Naive B cell (primary cell): ENCODE measurements at regions not wholly inside any gene's neighbourhood (a gene's known extent, or its start where the extent isn't known, plus 50 kb on each side); places are given as distances from the start of the nearest gene placed in this dataset.

Experiments used
- ATAC-seq, 2 donors: fragments of 150-1000 bp; cut with Tn5 transposase; 2 replicates each; pipeline ENCODE4 v1.10.0; 2021; ENCODE audit warnings: low read depth in 2 of 2, mild to moderate bottlenecking in 2 of 2, moderate library complexity in 2 of 2
- DNase-seq: peaks from one replicate; pipeline ENCODE4 v3.0.0; 2022
- H3K27ac Mint-ChIP-seq, 6 donors: one replicate each; pipeline ENCODE4 v1.8.0; 2020 to 2022; ENCODE audit warnings: mild to moderate bottlenecking in 6 of 6, mixed read lengths in 6 of 6, moderate library complexity in 5 of 6, inconsistent platforms in 2 of 6
- H3K27me3 Mint-ChIP-seq, 3 donors: one replicate each; pipeline ENCODE4 v1.8.0; 2021 to 2022; ENCODE audit warnings: mixed read lengths in 3 of 3, mild to moderate bottlenecking in 1 of 3
- H3K36me3 Mint-ChIP-seq, 2 donors: one replicate each; pipeline ENCODE4 v1.8.0; 2020 to 2022; ENCODE audit warnings: mixed read lengths in 2 of 2, inconsistent platforms in 1 of 2, mild to moderate bottlenecking in 1 of 2
- H3K4me1 Mint-ChIP-seq, 3 donors: one replicate each; pipeline ENCODE4 v1.8.0; 2020 to 2022; ENCODE audit warnings: mixed read lengths in 3 of 3, inconsistent platforms in 1 of 3, mild to moderate bottlenecking in 1 of 3, moderate library complexity in 1 of 3
- H3K4me3 Mint-ChIP-seq, 8 donors: one replicate each; pipeline ENCODE4 v1.8.0; 2020 to 2022; ENCODE audit warnings: mild to moderate bottlenecking in 8 of 8, mixed read lengths in 8 of 8, moderate library complexity in 8 of 8, inconsistent platforms in 2 of 8
- H3K9me3 Mint-ChIP-seq, 7 donors: one replicate each; pipeline ENCODE4 v1.8.0; 2020 to 2022; ENCODE audit warnings: mixed read lengths in 7 of 7, mild to moderate bottlenecking in 5 of 7, inconsistent platforms in 2 of 7, moderate library complexity in 1 of 7

GRCh38 chr15:95644100-95644875, 686.2 kb upstream of the NR2F2 start:
- Mint-ChIP-seq H3K36me3 (no peaks in the 10 kb centered on the region), H3K4me3 (no peak overlapping the region), H3K9me3 (peaks cover 0 to 7% (median 0%) of the 10 kb centered on the region in 7 donors), H3K27me3 (no peaks in the 10 kb centered on the region), H3K27ac (no peak overlapping the region), H3K4me1 (no peaks in the 10 kb centered on the region)
- ATAC-seq (no peak), DNase-seq (no peak)

GRCh38 chr15:95645791-95646338, 684.6 kb upstream of the NR2F2 start:
- H3K27ac Mint-ChIP-seq, result no peak overlapping the region
- ATAC-seq (no peak), DNase-seq (no peak)
- H3K4me3 Mint-ChIP-seq, result peak overlapping the region in 1 of 8 donors; percentile 5
- no peaks in the 10 kb centered on the region for H3K27me3 Mint-ChIP-seq
- no peaks in the 10 kb centered on the region for H3K4me1 Mint-ChIP-seq
- H3K36me3 Mint-ChIP-seq, result no peaks in the 10 kb centered on the region
- H3K9me3 Mint-ChIP-seq, result peaks cover 0 to 7% (median 0%) of the 10 kb centered on the region in 7 donors

DNA sequence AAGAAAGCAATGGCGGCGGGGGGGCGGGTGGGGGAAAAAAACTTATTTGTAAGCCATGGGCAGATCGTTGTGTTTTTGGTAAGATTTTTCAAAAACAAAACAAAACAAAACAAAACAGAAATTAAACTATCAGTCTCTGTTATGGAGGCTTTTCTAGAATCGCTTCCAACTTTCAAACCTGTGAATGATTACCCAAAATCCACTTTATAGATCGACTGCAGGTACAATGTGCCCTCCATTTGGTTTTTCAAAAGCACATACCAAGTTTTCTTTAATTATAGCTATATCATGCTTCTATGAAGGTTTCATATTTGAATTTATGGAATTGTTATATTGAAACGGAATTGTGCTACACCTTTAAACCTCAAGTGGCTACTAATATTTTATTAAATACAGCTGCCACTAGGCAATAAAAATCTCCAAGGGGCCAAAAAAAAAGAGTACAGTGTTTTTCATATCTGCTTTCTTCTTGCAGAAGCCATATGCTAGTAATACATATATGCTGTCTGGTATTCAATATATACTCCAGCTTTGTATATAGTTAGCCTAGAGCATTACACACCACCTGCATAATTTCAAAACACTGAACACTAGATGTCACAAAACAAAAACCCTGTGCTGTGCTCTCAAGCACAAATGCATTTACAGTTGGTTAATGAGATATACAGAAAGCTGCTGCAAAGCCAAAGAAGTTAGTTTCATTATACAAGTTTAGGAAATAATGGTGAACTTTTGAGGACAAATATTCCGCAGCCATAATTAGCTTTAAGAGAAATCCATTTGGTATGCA, 683.8 kb upstream of the NR2F2 start:
- Mint-ChIP-seq H3K4me3 (no peak overlapping the region), H3K36me3 (no peaks in the 10 kb centered on the region), H3K9me3 (peaks cover 0 to 7% (median 0%) of the 10 kb centered on the region in 7 donors), H3K4me1 (no peaks in the 10 kb centered on the region), H3K27ac (no peak overlapping the region), H3K27me3 (no peaks in the 10 kb centered on the region)
- DNase-seq (no peak), ATAC-seq (no peak)

DNA sequence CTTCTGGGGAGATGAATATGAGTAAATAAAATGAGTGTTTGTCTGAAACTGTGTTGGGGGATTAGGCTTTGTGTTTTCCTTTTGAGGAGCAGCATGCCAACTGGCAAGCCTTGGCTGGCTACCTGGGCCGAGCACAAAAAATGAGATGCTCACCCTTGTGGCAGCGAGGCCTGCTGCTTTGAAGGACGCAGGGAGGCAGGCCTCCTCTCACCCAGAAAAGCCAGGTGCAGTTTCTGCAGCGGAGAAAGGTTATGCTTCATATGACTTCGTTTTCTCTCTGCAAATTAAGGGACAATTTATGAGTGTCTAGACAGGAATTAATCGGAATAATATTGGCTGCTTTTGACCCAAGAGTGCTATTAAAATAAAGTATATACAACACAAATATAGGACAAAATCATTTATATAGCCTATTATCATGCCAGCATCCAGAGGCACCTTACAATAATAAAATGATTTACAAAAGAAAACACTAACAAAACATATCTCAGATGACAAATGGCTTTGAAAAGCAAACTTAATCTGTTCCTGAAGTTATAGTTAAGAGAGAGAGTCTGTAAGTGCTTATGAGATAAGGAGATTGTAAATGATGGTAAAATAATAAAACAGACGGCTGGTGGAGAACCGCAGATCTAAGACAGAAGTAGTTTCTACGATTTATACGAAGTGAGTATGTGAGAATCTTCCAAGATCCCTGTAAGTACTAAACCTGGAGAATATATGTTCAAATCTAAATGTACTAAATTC, 682.8 kb upstream of the NR2F2 start:
- H3K36me3 Mint-ChIP-seq, result no peaks in the 10 kb centered on the region
- H3K27me3 Mint-ChIP-seq, result no peaks in the 10 kb centered on the region
- H3K9me3 Mint-ChIP-seq, result peaks cover 0 to 7% (median 0%) of the 10 kb centered on the region in 7 donors
- DNase-seq (no peak), ATAC-seq (no peak)
- no peaks in the 10 kb centered on the region for H3K4me1 Mint-ChIP-seq
- no peak overlapping the region for H3K27ac Mint-ChIP-seq
- H3K4me3 Mint-ChIP-seq, result no peak overlapping the region

DNA sequence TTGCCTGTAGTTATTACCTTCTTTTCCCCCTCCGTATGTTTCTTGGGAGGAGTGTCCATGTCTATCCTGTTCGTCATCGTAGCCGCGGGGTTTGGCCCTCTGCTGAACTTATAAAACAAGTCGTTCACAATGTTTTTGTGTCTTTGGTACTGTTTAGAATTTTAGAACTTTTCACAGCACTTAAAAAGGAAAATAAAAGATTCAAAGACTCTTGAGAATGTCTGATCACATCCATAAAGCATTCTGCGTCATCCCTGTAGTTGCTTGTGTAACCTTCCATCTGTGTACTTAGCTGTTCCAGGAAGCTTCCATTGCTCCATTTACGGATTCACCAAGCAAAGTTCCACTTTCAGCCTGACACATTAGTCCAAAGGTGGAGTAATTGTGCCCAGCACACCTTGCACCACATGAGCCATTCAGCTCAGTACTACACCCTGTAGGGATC, 677.1 kb upstream of the NR2F2 start:
- no peak overlapping the region for H3K27ac Mint-ChIP-seq
- H3K27me3 Mint-ChIP-seq, result no peaks in the 10 kb centered on the region
- H3K36me3 Mint-ChIP-seq, result no peaks in the 10 kb centered on the region
- no peak overlapping the region for H3K4me3 Mint-ChIP-seq
- no peak for ATAC-seq
- DNase-seq, result no peak
- no peaks in the 10 kb centered on the region for H3K4me1 Mint-ChIP-seq
- peaks cover 0 to 1% (median 0%) of the 10 kb centered on the region in 7 donors for H3K9me3 Mint-ChIP-seq

- Mint-ChIP-seq H3K4me3 (no peak overlapping the region), H3K27ac (no peak overlapping the region), H3K4me1 (no peaks in the 10 kb centered on the region), H3K9me3 (peaks cover 0 to 4% (median 0%) of the 10 kb centered on the region in 7 donors), H3K27me3 (no peaks in the 10 kb centered on the region), H3K36me3 (no peaks in the 10 kb centered on the region)
- ATAC-seq (no peak), DNase-seq (no peak)
Observed at GRCh38 chr15:95655089-95655607, 675.4 kb upstream of the NR2F2 start.

DNA sequence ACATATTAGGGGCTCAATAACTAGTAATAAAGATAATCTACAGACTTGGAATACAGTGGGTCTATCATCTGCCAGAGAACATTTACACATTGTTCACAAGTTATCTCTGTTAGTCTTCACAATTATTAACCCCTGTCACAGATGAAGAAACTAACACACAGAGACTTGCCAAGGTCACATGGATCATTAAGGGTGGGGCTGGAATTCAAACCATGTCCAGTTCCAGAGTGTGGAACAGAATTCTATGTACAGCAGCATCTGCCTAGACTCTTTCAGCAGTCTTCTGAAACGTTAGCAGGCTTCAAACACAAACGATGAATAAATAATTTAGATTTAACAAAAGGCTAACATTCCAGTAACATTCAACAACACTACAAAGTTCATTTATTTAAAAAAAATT, 673.9 kb upstream of the NR2F2 start:
- Mint-ChIP-seq H3K27me3 (no peaks in the 10 kb centered on the region), H3K27ac (no peak overlapping the region), H3K4me3 (no peak overlapping the region), H3K9me3 (peaks cover 0 to 4% (median 3%) of the 10 kb centered on the region in 7 donors), H3K4me1 (no peaks in the 10 kb centered on the region), H3K36me3 (no peaks in the 10 kb centered on the region)
- ATAC-seq (no peak), DNase-seq (no peak)

DNA sequence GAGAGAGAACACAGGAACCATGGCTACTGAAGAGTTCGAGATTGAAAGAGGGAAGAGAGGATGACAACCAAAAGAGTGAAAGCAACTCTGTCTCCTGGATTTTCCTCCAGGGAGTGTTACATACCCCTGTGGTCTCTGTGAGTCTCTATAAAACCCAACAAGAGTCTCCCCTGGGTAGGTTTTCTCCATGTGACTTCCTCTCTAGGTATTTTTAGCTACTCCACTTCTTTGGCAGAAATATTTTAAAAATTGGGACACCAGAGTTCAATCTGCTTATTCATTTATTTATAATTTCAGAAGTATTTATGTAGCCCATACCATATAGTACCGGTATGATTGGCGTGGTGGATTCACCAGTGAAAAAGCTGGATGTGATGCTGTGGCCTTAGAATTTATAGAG, 671.7 kb upstream of the NR2F2 start:
- Mint-ChIP-seq H3K27me3 (no peaks in the 10 kb centered on the region), H3K36me3 (no peaks in the 10 kb centered on the region), H3K4me1 (no peaks in the 10 kb centered on the region), H3K9me3 (peaks cover 0 to 6% (median 3%) of the 10 kb centered on the region in 7 donors), H3K27ac (no peak overlapping the region), H3K4me3 (no peak overlapping the region)
- DNase-seq (no peak), ATAC-seq (no peak)

DNA sequence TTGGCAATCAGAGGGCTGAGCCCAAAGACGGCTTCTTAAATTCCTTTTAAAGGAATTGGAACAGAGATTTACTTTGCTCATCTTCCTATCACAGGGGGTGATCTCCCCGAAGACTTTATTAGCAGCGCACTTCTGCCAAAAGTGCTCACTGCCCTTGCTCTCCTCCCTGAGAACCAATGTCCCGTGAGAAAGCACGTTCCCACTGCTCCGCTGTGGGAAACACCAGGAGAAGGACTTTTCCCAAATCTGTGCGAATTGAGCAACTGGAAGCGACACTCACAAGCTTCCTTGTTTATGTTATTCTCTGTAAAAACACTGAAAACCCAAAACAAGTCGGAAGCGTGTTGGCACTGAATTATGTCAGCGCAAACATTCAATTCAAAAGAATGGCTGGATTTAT, 670.8 kb upstream of the NR2F2 start:
- Mint-ChIP-seq H3K27ac (peak overlapping the region in 1 of 6 donors; percentile 37), H3K9me3 (peaks cover 0 to 6% (median 3%) of the 10 kb centered on the region in 7 donors), H3K4me3 (no peak overlapping the region), H3K36me3 (no peaks in the 10 kb centered on the region), H3K4me1 (no peaks in the 10 kb centered on the region), H3K27me3 (no peaks in the 10 kb centered on the region)
- DNase-seq, result no peak
- no peak for ATAC-seq

DNA sequence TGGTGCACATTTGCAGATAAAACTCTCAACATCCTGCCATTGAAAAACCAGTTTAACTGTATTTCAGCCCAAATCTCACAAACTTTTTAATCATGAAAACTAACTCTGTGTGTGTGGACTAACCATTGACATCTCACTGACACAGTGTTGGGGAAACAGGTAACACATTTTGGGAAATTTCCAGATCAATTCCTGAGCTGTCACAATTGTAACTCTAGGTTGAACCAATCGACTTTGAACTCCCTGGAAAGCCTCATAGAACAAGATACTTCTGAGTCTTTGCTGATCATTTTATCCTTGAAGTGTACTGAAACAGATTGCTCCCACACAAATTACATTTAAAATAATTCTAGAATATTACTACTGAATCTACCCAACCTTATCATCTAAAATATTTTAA, 667.9 kb upstream of the NR2F2 start:
- Mint-ChIP-seq H3K27me3 (no peaks in the 10 kb centered on the region), H3K4me1 (no peaks in the 10 kb centered on the region), H3K36me3 (no peaks in the 10 kb centered on the region), H3K27ac (no peak overlapping the region), H3K4me3 (no peak overlapping the region), H3K9me3 (peaks cover 0 to 6% (median 3%) of the 10 kb centered on the region in 7 donors)
- DNase-seq, result no peak
- no peak for ATAC-seq

GRCh38 chr15:95663156-95664100, 667.1 kb upstream of the NR2F2 start:
- H3K4me1 Mint-ChIP-seq, result no peaks in the 10 kb centered on the region
- ATAC-seq (no peak), DNase-seq (no peak)
- H3K27me3 Mint-ChIP-seq, result no peaks in the 10 kb centered on the region
- no peak overlapping the region for H3K27ac Mint-ChIP-seq
- H3K36me3 Mint-ChIP-seq, result no peaks in the 10 kb centered on the region
- H3K9me3 Mint-ChIP-seq, result peaks cover 0 to 6% (median 3%) of the 10 kb centered on the region in 7 donors
- H3K4me3 Mint-ChIP-seq, result no peak overlapping the region

GRCh38 chr15:95664450-95664849, 666.0 kb upstream of the NR2F2 start:
- Mint-ChIP-seq H3K36me3 (no peaks in the 10 kb centered on the region), H3K4me1 (no peaks in the 10 kb centered on the region), H3K27ac (no peak overlapping the region), H3K9me3 (peaks cover 0 to 6% (median 3%) of the 10 kb centered on the region in 7 donors), H3K4me3 (no peak overlapping the region), H3K27me3 (no peaks in the 10 kb centered on the region)
- ATAC-seq (no peak), DNase-seq (no peak)
